GM18909 (cell line): ENCODE measurements at regions not wholly inside any gene's neighbourhood (a gene's known extent, or its start where the extent isn't known, plus 50 kb on each side); places are given as distances from the start of the nearest gene placed in this dataset.
"Not testable (repeated sequence)": the region's sequence is repeated elsewhere in the genome, so short reads cannot be mapped to it uniquely, and the experiment has no call there.

Experiments
- ATAC-seq: cut with Tn5 transposase; IDR thresholded peaks from one replicate; pipeline ENCODE4 v1.9.1; 2021; ENCODE audit warnings: mild to moderate bottlenecking; ENCODE audit not compliant: unreplicated experiment, poor library complexity

DNA sequence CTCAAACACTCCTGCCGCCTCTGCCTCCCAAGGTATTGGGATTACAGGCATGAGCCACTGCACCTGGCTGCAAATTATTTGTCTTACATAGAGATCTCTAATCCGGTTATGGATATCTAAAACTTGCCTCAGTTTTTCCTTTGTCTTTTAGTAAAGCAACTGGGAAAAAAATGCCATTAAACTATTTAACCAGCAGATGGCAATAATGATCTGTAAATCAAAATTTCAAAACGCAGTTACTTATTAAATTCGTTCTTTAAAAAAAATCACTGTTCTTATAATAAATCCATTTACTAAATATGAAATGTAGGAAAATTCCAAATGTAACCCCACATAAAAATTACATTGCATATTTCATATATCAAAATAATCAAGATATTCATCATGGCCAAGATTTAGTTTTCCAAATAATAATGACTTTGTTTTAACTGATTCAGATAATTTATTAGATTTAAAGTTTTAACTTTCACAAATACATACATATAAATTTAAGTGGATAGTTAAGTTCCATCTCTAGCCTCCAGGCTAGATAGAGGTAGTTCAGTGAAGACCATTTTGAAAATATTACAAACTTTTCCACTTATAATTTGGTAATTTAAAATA is 125.8 kb downstream of the KBTBD2 start:
- not testable (repeated sequence) for ATAC-seq

DNA sequence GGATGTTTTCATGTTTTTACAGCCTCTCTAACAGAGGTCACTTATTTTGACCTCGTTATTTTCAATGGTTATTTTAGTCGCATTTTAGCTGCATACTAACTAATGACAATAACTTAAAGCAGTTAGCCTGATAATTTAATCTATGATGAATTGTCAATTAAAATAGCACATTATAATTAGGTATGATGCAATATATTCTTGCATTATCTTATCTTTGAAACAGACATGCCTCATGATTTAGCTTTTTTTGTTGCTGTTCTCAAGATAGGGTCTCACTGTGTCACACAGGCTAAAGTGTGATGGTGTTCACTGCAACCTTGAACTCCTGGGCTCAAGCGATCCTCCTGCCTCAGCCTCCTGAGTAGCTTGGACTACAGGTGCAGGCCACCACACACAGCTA is 126.4 kb downstream of the KBTBD2 start:
- no peak for ATAC-seq

DNA sequence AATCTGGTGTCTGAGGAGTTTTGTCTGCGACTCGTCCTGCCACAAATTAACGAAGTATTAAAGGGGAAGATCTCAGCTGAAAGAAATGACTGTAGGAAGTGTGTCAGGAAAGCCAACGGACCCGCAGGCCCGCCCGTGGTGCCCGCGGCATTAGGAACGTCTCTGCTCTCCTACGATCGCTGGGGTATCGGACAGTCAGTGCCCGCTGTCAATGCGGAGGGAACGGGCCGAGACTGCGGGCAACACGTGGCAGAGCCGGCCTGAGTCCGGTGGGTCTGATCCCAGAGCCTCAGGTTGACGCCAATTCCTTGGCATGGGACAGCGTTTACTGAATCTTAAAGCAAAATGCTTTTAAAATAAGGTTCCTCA is 128.7 kb downstream of the KBTBD2 start:
- no peak for ATAC-seq

DNA sequence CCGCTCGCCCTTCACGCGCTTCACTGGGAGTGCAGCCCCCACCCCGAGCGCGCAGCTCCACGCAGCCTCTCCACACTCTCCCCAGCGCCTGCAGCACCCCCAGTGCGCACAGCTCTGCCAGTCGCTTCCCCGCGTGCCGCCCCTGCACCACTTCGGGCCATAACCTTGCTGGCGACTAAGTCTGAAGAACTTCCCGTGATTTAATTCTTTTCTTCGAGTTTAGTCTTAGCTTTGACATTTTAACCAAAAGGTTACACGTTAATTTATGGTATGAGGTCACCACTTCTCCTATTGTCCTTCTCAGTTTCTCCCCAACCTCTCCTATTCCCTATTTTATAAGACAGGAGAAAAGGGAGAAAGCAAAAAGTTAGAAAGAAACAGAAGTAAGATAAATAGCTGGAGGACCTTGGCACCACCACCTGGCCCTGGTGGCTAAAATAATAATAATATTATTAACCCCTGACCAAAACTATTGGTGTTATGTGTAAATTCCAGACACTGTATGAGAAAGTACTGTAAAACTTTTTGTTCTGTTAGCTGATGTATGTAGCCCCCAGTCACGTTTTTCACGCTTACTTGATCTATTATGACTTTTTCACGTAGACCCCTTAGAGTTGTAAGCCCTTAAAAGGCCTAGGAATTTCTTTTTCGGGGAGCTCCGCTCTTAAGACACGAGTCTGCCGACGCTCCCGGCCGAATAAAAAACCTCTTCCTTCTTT is 129.2 kb downstream of the KBTBD2 start:
- ATAC-seq, result not testable (repeated sequence)

DNA sequence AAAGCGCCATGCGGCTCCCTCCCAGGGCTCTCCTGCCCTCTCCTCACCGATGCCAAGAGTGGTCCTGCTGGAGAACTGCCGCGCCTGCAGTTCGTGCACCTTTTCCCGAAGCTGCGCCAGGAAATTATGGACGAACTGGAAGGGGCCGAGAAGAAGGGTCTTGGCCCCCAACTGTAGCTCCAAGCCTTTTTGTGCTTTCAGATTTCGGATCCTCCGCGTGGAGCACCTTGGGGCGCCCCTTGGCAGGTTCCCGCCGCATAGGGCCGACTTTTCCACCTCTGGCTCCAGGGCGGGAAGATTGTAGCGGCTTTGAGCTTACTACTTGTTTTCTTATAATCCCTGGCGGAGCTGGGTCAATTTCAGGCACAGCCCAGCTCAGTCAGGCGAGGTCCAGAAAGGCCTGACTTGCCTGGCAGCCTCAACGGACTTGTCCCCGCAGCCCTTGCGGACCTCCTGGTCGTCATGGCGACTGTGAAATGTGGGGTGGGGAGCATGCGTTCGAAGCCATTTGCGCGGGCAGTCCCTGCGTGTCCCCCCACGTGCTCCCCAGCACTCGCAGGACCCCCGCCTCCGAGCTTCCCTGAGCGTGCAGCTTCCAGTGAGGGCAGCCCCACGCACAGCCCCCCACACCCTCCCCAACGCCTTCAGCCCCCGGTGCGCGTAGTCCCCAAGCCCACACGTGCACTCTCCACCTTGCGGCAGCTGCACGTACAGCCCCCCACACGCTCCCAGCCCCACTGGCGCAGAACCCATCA is 129.9 kb downstream of the KBTBD2 start:
- ATAC-seq, result no peak

DNA sequence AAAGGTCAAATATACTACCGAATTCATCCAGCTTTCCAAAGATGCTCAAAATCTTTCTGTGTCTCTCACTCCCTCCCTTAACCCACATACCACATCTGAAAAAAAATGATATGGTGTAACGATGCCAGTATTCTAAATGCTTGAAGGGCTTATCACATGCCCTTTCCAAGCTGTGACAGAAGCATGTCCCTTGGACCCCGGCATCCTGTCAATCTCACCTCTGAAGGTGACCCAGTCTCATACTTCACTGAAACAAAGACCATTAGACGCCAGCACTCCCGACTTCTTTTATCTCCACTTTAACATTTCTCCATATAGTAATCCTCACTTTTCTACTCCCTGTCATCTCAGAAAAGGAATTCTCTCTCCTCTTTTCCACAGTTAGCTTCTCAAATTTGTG is 130.8 kb downstream of the KBTBD2 start:
- not testable (repeated sequence) for ATAC-seq

DNA sequence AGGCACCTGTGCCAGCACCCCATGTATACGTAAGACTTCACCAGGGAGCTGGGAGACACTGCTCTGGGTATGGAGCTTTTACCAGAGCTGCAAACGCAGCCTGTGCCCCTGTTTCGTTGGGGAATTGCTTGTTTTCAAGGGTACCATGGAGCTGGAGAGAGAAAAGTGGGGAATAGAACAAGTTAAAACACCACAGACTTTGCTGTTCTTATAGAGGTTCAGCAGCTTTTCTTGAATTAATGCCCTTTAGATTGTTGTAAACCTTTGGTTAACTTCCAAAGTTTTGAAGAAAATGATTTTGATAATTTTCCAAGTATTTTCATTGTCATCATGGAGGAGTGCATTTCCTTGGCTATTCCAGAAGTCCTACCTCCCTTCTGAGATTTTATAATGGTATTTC is 131.7 kb downstream of the KBTBD2 start:
- ATAC-seq, result not testable (repeated sequence)

DNA sequence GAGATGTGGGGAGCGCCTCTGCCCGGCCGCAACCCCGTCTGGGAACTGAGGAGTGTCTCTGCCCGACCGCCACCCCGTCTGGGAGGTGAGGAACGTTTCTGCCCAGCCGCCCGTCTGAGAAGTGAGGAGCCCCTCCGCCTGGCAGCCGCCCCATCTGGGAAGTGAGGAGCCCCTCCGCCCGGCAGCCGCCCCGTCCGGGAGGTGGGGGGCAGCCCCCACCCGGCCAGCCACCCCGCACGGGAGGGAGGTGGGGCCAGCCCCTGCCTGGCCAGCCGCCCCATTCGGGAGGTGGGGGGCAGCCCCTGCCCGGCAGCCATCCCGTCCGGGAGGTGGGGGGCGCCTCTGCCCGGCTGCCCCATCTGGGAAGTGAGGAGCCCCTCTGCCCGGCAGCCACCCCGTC is 137.7 kb downstream of the KBTBD2 start:
- not testable (repeated sequence) for ATAC-seq

DNA sequence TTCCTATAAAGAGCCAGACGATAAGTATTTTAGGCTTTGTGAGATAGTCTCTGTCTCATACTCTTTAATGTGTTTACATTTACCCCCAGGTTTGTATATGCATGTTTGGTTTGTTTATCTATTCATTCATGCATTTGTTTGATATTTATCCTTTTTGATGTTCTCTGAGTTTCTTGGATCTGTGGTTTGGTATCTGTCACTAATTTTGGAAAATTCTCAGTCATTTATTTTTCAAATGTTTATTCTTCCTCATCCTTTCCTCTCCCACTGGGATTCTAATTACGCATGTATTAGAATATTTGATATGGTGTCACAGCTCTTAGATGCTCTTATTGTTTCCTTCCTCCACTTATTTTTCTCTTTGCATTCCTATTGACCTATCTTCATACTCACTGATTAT is 143.2 kb downstream of the KBTBD2 start:
- not testable (repeated sequence) for ATAC-seq

DNA sequence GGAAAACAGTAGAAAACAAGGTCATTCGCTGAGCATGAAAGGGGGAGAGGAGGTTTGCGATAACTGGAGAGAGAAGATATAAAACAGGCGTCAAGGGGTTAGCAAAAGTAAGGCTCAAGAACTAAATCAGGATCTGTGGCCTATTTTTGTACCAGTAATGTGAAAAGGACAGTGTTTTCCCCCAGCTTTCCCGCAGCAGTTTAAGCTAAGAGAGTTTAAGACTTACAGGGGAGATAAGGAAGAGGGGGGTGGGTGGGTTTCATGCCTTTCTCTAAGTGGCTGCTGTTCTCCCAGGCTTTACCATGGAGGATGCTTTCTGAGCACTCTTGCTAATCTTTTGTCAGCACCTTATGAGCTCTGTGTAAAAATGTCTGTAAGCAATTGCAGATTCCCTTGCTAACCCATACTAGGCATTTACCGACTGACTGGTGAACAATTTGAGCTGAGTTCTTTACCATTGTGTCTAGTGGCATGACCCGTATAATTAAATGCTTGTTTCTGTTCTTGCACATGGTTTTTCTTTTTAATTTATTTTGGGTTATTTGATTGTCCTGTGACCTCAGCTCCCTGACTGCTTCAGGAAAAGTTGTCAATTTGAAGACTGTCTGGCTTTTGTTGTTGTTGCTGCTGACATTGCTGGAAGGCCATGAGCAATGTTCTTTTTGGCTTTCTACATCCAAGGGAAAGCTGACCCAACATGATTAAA is 144.0 kb downstream of the KBTBD2 start:
- ATAC-seq, result not testable (repeated sequence)

DNA sequence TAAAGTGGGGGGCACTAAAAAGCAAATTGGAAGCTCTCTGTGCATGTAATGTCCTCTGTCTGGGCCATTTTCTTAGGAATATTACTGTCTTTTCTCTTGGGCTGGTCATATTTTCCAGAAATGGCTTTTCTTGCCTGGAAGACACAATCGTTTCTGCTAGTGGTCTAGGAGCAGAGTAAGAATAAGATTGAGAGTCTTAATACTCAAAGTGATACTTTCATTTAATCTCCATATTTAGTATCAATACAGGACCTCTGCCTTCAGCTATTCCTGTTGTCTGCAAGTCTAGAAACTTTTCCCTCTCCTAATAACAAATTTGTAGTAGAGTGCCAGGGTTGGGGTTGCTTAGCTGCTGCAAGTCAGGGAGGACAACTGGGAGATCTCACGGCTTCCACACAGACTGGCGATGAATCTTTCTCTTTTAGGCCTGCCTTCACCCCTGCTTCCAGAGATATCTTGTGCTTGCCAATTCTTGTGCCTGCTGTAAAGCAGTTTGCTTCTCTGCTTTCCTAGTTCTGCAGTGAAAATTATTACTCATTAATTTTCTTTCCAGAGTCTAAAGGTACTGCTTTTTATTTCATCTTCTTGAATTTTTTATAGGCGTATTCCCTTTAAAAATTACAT is 149.6 kb downstream of the KBTBD2 start:
- not testable (repeated sequence) for ATAC-seq

DNA sequence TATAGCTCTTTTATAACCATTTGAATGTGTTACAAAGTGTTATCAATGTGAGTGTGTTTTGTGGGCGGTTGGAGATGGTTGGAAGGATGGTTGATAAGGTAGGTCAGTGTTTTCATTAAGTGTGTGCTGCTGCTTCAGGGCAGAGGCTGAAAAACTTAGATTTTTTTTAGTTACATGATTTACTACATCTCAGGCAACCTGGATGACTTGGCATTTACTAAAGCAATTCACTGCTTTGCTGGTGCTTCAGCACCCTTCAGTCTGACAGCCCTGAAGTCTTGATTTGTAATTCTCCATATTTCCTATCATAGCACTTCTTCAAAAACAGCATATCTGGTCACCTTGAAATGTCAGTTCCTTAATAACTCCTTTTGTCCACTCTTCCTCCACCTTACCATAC is 151.8 kb downstream of the KBTBD2 start:
- not testable (repeated sequence) for ATAC-seq

DNA sequence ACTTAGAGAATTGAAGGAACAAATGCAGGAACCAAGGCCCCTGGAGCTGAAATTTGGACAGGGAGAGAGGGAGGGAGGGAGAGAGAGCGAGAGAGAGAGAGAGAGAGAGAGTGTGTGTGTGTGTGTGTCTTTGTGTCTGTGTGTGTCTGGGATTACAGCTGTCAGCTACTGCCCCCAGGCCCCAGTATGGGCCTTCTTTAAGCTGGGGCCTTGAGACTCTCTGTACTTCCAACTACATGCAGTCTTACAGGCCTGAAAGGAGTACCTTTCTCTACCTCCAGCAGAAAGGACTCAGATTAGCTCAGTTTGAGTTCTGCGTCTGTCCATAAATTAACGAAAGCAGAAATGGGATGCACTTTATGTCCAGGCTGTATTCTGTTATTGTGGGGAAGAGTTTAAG is 153.2 kb downstream of the KBTBD2 start:
- not testable (repeated sequence) for ATAC-seq

DNA sequence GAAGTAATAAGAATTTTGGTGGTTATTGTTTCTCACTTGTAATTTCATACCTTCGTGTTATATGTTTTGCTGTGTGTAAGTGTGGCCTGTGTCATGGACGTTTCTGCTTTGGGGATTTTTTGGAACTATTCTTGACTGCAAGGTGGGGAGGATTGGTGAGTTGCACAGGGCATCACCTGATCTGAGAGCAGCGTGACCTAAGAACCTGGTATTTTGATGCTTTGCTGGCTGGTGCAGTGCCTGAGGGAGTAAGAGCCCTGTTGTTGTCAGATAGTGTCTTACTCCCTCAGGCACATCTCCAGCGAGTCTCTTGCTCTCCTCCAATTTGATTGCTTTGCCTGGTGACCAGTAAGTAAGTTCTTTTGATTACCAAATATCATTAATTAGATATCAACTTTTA is 158.8 kb downstream of the KBTBD2 start:
- not testable (repeated sequence) for ATAC-seq

DNA sequence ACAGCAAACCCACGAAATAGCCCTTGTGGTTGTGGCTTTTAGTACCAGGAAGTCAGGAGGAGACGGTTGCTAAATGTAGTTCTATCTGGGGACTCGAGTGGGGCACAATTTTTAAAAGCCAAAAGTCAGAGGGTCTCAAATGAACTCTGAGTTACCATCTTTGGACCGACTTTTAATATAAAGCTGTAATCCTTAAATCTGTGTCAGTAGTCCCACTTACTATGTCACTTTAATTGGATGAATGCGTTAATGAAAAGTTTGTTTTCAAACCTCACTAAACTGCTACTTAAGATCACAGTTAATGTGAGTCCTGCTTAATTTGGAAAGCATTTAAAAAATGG is 162.3 kb downstream of the KBTBD2 start:
- ATAC-seq, result not testable (repeated sequence)

DNA sequence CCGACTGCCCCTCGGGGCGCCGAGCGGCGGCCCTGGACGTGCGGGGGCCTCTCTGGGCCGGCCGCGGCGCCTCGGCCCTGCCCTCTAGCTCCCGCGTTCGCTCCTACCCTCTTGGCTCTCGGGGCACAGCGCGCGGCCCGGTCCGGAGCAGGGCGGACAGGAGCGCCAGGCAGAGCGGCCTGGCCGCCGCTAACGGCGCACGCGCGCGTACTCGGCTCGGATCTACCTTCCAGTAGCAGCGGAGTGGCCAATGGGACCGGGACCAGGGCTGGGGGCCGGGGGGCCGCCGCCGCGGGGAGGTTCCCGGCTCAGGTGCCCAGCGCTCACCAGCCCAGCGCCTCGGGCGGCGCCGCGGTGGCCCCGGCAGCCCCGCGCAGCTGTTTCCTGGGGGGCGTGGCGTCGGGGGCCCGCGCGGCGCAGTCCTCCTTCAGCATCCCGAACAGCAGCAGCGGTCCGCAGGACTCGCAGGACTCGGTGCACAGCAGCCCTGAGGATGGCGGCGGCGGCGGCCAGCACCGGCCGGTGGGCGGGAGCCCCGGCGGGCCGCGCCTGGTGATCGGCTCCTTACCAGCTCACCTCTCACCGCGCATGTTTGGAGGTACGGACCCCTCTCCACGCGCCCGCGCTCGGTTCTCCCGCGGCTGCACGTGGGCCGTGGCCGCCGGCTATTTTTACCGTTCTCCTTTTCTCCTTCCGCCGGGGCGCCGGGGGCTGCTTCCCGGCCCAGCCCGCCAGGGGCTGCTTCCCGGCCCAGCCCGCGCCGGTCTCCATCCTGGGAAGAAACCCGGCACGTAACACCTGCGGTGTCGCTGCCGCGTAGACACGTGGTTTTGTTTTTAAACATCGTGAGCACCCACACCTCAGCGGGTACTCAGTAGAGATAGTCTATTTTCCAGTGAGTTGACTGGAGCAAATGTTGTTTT is 162.9 kb downstream of the KBTBD2 start:
- ATAC-seq, result peak; percentile 76

DNA sequence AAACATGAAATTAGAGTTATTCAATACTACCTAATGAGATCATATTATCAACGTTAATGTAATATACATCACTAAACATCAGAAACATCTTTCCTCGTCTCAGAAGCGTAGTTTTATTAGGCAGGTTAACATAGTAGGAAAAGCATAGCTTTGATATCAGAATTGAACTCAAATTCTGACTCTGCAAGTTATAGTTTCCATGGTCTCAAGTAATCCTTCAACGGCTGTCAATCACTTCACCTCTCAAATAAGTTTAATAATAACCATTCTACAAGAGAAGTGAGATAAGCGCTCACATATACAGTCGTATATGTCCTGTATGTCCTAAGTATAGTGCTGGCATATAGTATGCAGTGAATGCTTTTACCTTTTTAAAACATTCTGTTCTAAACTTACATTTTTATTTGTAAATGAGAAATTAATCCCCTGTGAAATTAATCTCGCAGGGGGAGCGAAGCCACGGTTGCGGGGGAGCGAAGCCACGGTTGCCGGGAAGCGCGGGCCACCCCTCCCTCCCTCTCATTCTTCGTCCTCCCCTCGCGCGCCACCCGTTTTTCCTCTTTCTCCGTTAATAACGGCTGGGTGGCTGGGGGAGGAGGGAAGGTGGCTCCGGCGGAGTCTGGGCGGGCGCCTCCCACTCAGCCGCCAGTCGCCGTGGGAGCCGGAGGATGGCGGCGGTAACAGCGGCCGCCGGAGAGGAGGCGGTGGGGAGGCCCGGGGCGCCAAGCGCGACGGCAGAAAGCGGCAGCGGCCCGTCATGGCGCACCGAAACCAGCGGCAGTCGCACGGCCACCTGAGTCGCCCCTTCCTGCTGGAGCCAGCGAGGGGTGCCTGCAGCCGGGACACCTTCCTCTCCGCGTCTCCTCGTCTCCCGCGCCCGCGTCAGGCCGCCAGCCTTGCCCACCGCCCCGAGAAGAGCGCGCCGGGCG is 163.8 kb downstream of the KBTBD2 start:
- ATAC-seq, result peak; percentile 62

DNA sequence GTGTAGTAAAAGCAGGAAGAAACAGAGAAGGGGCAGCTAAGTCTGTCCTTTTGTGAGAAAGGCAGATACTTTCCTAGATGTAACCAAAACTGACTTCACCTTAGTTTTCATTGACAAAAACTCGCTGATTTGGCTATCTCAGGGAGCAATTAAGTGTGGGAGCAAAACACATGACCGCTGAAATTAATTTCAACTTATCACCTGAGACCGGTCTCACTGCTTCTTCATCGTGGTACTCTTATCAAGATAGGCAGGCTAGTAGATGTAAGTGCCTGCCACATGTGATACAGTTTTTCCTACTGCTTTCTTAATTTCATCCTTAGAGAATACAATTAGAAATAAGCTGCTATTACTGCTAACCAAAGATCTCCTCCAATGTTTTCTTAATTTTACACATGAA is 168.7 kb downstream of the KBTBD2 start:
- ATAC-seq, result not testable (repeated sequence)
